GM23338 (cell line): ENCODE measurements at regions not wholly inside any gene's neighbourhood (a gene's known extent, or its start where the extent isn't known, plus 50 kb on each side); places are given as distances from the start of the nearest gene placed in this dataset.

Experiments
- ATAC-seq: fragments of 200-7000 bp; cut with Tn5 transposase; 3 replicates; pipeline ENCODE4 v1.9.1; 2020
- DNase-seq: peaks from one replicate; pipeline ENCODE4 v3.0.0-alpha.2; 2015; ENCODE audit warnings: low spot score
- H2AFZ ChIP-seq: fragments of 200-600 bp; sonication (generic); 2 replicates; pipeline ENCODE4 v1.8.0; 2016; ENCODE audit warnings: antibody characterized with exemption, mild to moderate bottlenecking, moderate library complexity
- H3F3A ChIP-seq: fragments of 200-600 bp; sonication (generic); replicated peaks from 2 replicates; pipeline ENCODE4 v1.8.0; 2017; ENCODE audit warnings: antibody characterized with exemption, mixed run types, low read depth
- H3K27ac ChIP-seq: fragments of 200-600 bp; sonication (generic); 2 replicates; pipeline ENCODE4 v1.6.1; 2016; ENCODE audit warnings: low read depth
- H3K27me3 ChIP-seq: fragments of 200-600 bp; sonication (generic); 2 replicates; pipeline ENCODE4 v1.8.0; 2016; ENCODE audit warnings: mild to moderate bottlenecking, mixed run types, moderate library complexity; ENCODE audit not compliant: insufficient read depth
- H3K36me3 ChIP-seq: fragments of 200-600 bp; sonication (generic); 2 replicates; pipeline ENCODE4 v1.8.0; 2016; ENCODE audit warnings: mild to moderate bottlenecking; ENCODE audit not compliant: insufficient read depth
- H3K4me1 ChIP-seq: fragments of 200-600 bp; sonication (generic); 2 replicates; pipeline ENCODE4 v1.8.0; 2016; ENCODE audit warnings: mild to moderate bottlenecking, moderate library complexity; ENCODE audit not compliant: insufficient read depth
- H3K4me2 ChIP-seq: fragments of 200-600 bp; sonication (generic); 2 replicates; pipeline ENCODE4 v1.7.1; 2017; ENCODE audit warnings: mixed run types
- H3K4me3 ChIP-seq: fragments of 200-600 bp; sonication (generic); 2 replicates; pipeline ENCODE4 v1.6.1; 2016; ENCODE audit warnings: mixed run types
- H3K79me2 ChIP-seq: fragments of 200-600 bp; sonication (generic); replicated peaks from 2 replicates; pipeline ENCODE4 v1.8.0; 2017; ENCODE audit warnings: mild to moderate bottlenecking; ENCODE audit not compliant: insufficient read depth
- H3K9me2 ChIP-seq: fragments of 200-600 bp; sonication (generic); 2 replicates; pipeline ENCODE4 v1.8.0; 2017; ENCODE audit not compliant: insufficient read depth
- H4K20me1 ChIP-seq: fragments of 200-600 bp; sonication (generic); replicated peaks from 2 replicates; pipeline ENCODE4 v1.8.0; 2017; ENCODE audit warnings: mild to moderate bottlenecking; ENCODE audit not compliant: insufficient read depth
- H3K27ac Mint-ChIP-seq: 2 replicates; pipeline ENCODE4 v1.8.0; 2020; ENCODE audit warnings: inconsistent platforms, mild to moderate bottlenecking, moderate library complexity, mixed read lengths
- H3K27me3 Mint-ChIP-seq: 3 replicates; pipeline ENCODE4 v1.8.0; 2022; ENCODE audit warnings: low read depth, mild to moderate bottlenecking, moderate library complexity, mixed read lengths, inconsistent platforms; ENCODE audit not compliant: insufficient read depth, poor library complexity
- H3K36me3 Mint-ChIP-seq: 3 replicates; pipeline ENCODE4 v1.8.0; 2021; ENCODE audit warnings: low read depth, mild to moderate bottlenecking, inconsistent platforms, moderate library complexity, mixed read lengths
- H3K4me1 Mint-ChIP-seq: 3 replicates; pipeline ENCODE4 v1.8.0; 2020; ENCODE audit warnings: mild to moderate bottlenecking, inconsistent platforms, mixed read lengths
- H3K4me3 Mint-ChIP-seq: 3 replicates; pipeline ENCODE4 v1.8.0; 2021; ENCODE audit warnings: moderate library complexity, mild to moderate bottlenecking, inconsistent platforms, mixed read lengths
- H3K9me3 Mint-ChIP-seq: 3 replicates; pipeline ENCODE4 v1.8.0; 2020; ENCODE audit warnings: moderate library complexity, mild to moderate bottlenecking, inconsistent platforms, mixed read lengths
- CREB1 ChIP-seq: fragments of 250-450 bp; sonication (Bioruptor Pico); IDR thresholded peaks from 2 replicates; pipeline ENCODE4 v1.5.0; 2020; ENCODE audit warnings: low read depth, mild to moderate bottlenecking, moderate library complexity
- CTCF ChIP-seq, 2 experiments: fragments of 200-600 bp in 1 of 2; sonication (generic) in 1 of 2; conservative IDR thresholded peaks; 2 replicates each; pipeline versions ENCODE4 v1.5.1 to v1.6.1; 2016 to 2017; ENCODE audit warnings: antibody characterized with exemption in 2 of 2, low read depth in 2 of 2, mild to moderate bottlenecking in 2 of 2, moderate library complexity in 1 of 2
- ETS1 ChIP-seq: IDR thresholded peaks from 2 replicates; pipeline ENCODE4 v1.6.1; 2016; ENCODE audit warnings: antibody characterized with exemption
- EZH2 ChIP-seq: fragments of 200-600 bp; sonication (generic); IDR thresholded peaks from one replicate; pipeline ENCODE4 v1.8.0; 2017; ENCODE audit warnings: antibody characterized with exemption, mild to moderate bottlenecking, low read depth; ENCODE audit not compliant: unreplicated experiment
- EZH2phosphoT487 ChIP-seq: fragments of 200-600 bp; sonication (generic); IDR thresholded peaks from one replicate; pipeline ENCODE4 v1.8.1; 2018; ENCODE audit warnings: antibody characterized with exemption; ENCODE audit not compliant: unreplicated experiment
- JUNB ChIP-seq: IDR thresholded peaks from one replicate; pipeline ENCODE4 v1.6.1; 2016; ENCODE audit warnings: antibody characterized with exemption; ENCODE audit not compliant: unreplicated experiment
- NANOG ChIP-seq: IDR thresholded peaks from 2 replicates; pipeline ENCODE4 v1.6.1; 2016; ENCODE audit warnings: antibody characterized with exemption, borderline replicate concordance
- POLR2AphosphoS5 ChIP-seq: IDR thresholded peaks from 2 replicates; pipeline ENCODE4 v1.6.1; 2016; ENCODE audit warnings: antibody characterized with exemption, low read depth
- REST ChIP-seq: IDR thresholded peaks from one replicate; pipeline ENCODE4 v1.6.1; 2018; ENCODE audit warnings: antibody characterized with exemption; ENCODE audit not compliant: unreplicated experiment
- STAT1 ChIP-seq: IDR thresholded peaks from one replicate; pipeline ENCODE4 v1.6.1; 2016; ENCODE audit warnings: antibody characterized with exemption; ENCODE audit not compliant: unreplicated experiment
- ZNF114 ChIP-seq: fragments of 250-450 bp; sonication (Bioruptor Pico); IDR thresholded peaks from 2 replicates; pipeline ENCODE4 v1.5.0; 2020; ENCODE audit warnings: mild to moderate bottlenecking, moderate library complexity
- ZNF331 ChIP-seq: fragments of 250-450 bp; sonication (Bioruptor Pico); IDR thresholded peaks from 2 replicates; pipeline ENCODE4 v1.5.0; 2020; ENCODE audit warnings: low read depth, mild to moderate bottlenecking, moderate library complexity
- ZNF462 ChIP-seq: fragments of 250-450 bp; sonication (Bioruptor Pico); IDR thresholded peaks from 2 replicates; pipeline ENCODE4 v1.5.0; 2020; ENCODE audit warnings: mild to moderate bottlenecking, moderate library complexity

- peaks cover 53% of the 10 kb centered on the region for H3K4me1 Mint-ChIP-seq
- Histone ChIP-seq H3K4me2 (peak overlapping the region; percentile 31), H3K9me2 (no peaks in the 10 kb centered on the region; the same call in 1 of the 2 replicates), H3K4me1 (peaks cover 38% of the 10 kb centered on the region), H3F3A (no peaks in the 10 kb centered on the region), H3K36me3 (no peaks in the 10 kb centered on the region), H2AFZ (no peak overlapping the region; the same call in 1 of the 2 replicates), H4K20me1 (no peaks in the 10 kb centered on the region), H3K4me3 (no peak overlapping the region), H3K27ac (peak overlapping the region; percentile 84), H3K27me3 (no peaks in the 10 kb centered on the region), H3K79me2 (no peaks in the 10 kb centered on the region)
- H3K27ac Mint-ChIP-seq: peak overlapping the region; percentile 98
- H3K36me3 Mint-ChIP-seq: peaks cover 8% of the 10 kb centered on the region; the same call in 1 of the 3 replicates
- peak overlapping the region; percentile 29; the same call in 1 of the 3 replicates for H3K4me3 Mint-ChIP-seq
- H3K9me3 Mint-ChIP-seq: peaks cover 17% of the 10 kb centered on the region; the same call in 2 of the 3 replicates
- peak; percentile 79 for DNase-seq
- peaks cover 15% of the 10 kb centered on the region for H3K27me3 Mint-ChIP-seq
- peak; percentile 85 for ATAC-seq
- TF ChIP-seq EZH2phosphoT487: no peak
- TF ChIP-seq JUNB: no peak
- TF ChIP-seq ETS1: no peak
- no peak for TF ChIP-seq CTCF (conservative IDR thresholded peaks at IDR 0.05; ENCODE audit: low read depth in 2 of 2)
- no peak for TF ChIP-seq NANOG
- TF ChIP-seq ZNF331 (CRISPR knock-in tag): no peak
- no peak for TF ChIP-seq REST
- no peak for TF ChIP-seq ZNF462 (CRISPR knock-in tag)
- no peak for TF ChIP-seq EZH2
- no peak for TF ChIP-seq STAT1
- TF ChIP-seq POLR2AphosphoS5: no peak
- no peak for TF ChIP-seq ZNF114 (CRISPR knock-in tag)
- TF ChIP-seq CREB1 (CRISPR knock-in tag): no peak
These were observed 1044.4 kb downstream of the UQCRFS1 start for GRCh38 chr19:28168557-28168956.
